GM18907 (cell line): ENCODE measurements at regions not wholly inside any gene's neighbourhood (a gene's known extent, or its start where the extent isn't known, plus 50 kb on each side); places are given as distances from the start of the nearest gene placed in this dataset.

Source experiments
- ATAC-seq: cut with Tn5 transposase; IDR thresholded peaks from one replicate; pipeline ENCODE4 v1.9.1; 2021; ENCODE audit warnings: mild to moderate bottlenecking, moderate library complexity; ENCODE audit not compliant: unreplicated experiment

- ATAC-seq: no peak
These were observed 419.9 kb downstream of the QKI start for GRCh38 chr6:163834226-163834970.

DNA sequence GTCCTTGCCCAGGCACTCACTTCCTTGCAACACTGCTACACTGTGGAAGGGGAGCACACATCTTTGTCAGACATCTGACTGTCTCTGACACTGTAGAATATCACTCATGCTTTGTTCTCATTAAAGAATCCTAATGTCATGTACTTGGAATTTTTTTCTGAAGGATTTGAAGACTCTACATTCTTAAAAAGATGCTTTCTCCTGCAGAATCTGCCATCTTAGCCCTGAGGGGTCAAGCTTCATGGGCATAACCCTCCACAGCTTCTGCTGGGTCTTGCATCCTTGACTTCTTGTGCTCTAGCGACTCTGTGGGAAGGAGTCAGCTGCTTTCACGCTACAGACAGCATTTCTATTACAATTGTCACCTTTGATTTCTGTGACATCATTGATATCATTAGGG, 417.2 kb downstream of the QKI start:
- ATAC-seq: no peak

DNA sequence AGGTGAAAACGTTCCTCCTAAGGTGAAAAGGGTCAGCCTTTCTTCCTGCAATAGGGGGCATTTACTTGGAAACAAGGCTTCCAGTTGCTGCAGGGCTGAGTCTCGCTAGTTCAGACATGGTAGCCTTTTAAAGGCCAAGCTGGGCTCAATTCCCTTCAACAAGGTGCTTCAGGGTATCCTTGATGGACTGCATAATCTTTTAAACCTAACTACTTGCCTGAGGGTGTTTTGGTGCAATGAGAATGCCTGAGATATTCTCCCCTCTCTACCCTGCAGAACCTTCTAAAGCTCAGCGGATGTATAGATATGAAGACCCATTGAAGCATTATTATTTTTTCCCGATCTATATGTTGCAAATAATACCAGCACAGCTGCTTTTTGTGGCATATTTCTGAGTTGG, 416.1 kb downstream of the QKI start:
- ATAC-seq: no peak

GRCh38 chr6:163828038-163828795, 413.7 kb downstream of the QKI start:
- ATAC-seq: no peak

DNA sequence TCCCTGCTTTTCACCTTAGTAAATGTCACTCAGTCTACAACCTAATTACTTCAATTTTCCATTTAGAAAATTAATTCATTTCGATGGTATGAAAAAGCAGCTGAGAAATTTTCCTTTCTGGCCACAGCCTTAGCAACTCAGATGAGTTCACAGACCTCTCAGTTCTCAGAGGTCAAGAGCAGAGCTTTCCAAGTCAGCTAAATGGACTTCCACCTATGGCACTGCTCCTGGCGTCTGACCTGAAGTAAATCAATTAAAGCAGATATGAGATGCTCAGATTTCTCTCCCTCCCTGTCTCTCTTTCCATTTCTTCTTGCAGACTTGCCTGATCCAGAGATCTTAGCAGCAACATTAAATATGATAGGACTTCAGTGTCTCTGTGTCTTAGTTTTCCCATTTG, 412.6 kb downstream of the QKI start:
- ATAC-seq: no peak

GRCh38 chr6:163826629-163827028, 412.1 kb downstream of the QKI start:
- no peak for ATAC-seq

GRCh38 chr6:163825033-163825432, 410.5 kb downstream of the QKI start:
- ATAC-seq: no peak

DNA sequence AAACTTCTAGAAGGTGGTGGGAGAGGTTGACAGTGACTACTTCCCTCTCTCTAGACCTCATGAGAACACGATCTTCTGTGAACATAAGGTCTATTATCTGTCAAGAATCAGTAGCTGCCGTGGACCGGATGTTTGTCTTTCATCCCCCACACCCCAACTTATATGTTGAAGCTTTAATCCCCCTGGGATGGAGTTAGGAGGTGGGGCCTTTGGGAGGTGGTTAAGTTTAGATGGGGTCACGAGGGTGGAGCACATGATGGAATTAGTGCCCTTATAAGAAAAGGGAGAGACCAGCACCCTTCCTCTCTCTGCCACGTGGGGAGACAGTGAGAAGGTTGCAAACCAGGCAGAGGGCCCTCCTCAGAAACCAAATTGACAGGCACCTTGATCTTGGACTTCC, 409.1 kb downstream of the QKI start:
- ATAC-seq: no peak

- ATAC-seq: no peak
These were observed 406.4 kb downstream of the QKI start for GRCh38 chr6:163820745-163821458.

DNA sequence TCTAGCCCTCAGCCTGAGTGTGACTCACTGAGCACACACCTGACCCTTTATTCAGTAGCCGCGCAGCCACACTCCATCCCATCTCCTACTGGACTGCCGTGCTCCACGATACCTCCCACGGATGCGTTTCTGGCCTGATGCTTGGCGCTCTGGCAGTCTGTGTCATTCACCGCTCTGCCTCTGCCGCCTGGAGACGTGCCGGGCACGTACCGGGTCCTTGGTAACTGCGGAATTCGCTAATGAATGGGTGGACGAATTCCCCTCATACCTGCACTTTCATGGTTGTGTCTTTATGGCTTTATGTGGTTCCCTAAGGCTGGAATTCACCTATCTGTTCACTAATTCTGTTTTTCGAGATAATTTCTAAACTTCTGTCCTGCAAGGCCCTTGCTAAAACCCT, 405.7 kb downstream of the QKI start:
- no peak for ATAC-seq

DNA sequence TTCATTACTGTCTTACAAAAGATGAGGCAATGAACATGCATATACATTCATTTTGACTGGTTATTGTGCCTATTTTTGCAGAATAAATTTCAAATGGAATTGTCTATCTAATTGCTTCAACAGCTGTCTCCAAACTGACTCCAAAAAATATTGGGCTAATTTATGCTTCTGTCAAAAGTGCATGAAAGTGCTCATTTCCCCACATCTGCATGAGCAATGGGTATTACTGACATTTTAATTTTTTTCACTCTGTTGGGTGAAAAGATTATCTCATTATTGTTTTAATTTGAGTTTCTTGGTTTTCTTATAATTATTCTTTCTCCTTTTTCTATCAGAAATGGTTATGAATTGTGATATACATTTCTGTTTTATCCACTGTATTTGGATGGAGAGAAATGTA, 404.2 kb downstream of the QKI start:
- no peak for ATAC-seq

DNA sequence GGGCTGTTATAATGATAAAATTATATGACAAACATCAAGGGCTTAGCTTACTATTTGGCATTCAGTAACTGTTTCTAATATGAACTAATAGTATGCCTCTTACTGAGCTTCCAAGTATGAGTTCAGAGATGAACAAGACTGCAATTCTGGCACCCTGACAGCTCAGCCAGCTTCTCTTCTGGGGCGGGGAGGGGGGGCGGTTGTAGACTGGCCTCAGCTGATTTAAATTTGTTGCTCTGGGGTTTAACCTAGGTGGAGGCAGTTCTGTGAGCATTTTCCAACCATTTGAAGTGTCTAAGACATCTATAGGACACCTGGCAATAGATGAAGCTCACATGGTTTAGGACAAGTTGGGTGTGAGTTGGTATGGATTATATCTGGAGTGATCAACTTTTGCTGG, 401.9 kb downstream of the QKI start:
- ATAC-seq: no peak

DNA sequence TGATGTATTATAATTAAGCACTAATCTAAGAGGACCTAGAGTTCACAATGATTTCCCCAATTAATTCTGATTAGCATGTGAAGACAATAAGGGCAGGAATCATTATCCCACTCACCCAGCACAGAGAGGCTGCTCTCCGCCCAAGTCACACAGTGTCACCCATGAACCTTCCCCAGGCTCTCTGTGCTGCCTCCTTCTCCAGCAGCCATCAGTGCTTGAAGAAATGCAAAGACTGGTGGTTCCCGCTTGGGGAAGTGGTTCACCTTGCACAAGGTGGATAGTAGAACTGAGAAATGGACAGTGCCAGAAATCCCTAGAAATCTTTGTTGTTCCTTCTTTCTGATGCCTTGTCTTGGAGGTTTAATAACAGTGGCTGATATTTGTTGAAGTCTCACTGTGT, 401.3 kb downstream of the QKI start:
- ATAC-seq: no peak

DNA sequence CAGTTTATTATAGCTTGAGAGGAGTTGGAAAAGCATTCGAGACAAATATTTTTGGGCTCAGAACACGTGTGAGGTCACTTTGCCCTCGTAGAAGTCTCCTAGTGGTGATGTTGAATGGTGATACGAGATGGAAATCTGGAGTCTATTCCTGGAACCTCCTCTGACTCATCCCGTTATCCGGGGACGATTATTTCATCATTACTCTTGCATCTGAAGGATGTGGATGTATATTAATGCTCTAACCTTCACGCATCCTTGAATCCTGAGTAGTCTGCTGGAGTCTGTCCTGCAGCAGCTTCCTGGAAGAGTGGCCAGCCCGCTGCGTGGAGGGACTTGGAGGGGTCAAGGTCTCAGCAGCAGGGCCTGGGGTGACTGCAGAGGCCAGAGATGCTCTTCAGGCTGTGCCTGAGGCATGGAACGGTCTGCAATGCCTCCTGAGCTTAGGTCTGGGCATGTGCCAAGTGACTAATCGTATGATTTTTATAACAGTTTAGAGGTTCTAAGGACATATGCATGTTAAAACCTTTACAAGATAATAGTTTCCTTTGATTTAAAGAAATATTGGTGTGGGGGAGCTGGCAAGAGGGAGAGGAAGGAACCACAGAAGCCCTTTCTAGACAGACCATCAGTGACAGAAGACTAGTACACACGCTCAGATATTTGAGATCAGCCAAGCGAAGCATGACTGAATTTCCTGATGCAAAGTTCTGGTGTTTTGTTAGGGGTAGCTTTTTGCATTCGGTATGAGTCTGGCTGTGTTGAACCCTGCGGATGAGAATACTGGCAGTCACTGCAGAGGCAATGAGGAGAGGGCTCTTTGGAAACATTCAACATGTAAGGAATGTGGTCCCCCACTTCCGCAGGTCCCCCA, 400.2 kb downstream of the QKI start:
- ATAC-seq: peak; percentile 68

DNA sequence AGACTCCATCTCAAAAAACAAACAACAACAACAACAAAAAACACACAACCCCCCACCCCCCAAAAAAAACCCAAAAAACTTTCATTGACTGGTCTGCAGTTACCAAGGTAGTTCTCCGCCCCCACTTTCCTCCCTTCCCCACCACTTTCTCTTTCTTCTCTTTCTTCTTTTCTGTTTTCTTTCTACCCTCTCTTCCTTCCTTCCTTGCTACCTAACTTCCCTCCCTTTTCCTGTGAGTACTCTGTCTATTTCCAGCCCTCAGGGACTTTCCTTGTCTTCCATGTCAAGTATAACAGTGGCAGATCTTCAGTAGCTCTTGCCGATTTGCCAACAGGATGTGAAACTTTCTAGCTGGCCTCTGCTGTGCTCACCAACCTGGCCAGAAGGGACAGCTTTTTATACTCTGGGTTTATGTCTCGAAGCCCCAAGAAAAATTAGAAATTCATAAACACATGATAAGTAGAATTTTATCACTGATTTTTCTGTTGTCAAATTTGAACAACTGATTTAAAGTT, 399.5 kb downstream of the QKI start:
- no peak for ATAC-seq

- ATAC-seq: no peak
These were observed 396.8 kb downstream of the QKI start for GRCh38 chr6:163811317-163811716.

DNA sequence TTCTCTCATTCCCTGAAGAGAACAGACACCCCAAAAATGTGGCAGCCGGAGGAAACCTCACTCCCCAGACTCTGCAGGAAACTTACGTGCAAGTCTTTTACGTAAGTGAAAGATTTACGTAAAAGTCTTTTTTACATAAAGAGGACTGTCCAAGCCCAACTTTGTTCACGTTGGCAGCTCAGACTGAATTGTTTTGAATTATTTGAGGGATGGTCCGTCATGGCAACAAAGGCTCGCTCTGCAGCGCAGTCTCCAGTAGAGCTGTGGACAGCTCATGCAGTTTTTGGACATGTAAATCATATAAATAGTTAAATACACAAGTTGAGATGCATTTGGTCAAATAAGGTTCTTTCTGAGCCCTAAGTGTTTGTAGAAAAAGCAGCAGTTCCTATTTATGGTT, 394.8 kb downstream of the QKI start:
- ATAC-seq: no peak

GRCh38 chr6:163808871-163809270, 394.4 kb downstream of the QKI start:
- no peak for ATAC-seq

DNA sequence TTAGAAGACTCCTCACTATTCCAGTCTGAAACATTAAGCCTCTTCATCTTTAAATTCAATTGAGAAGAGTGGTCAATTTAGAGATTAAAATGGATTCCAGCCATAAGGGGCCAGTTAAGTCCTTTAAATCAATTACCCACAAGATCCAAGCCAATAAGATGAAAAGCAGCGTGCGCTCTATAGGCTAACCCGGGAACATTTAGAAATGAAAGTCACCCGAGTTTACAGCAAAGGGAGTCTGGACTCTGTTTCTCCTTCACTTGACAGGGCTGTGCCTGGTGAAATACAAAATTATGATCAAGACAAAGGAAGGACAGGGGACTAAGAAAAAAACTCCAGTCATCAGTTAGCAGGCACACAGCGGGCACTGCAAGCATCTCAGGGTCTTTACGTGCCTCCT, 393.7 kb downstream of the QKI start:
- no peak for ATAC-seq

GRCh38 chr6:163806755-163807499, 392.4 kb downstream of the QKI start:
- ATAC-seq: no peak
